ENCODE measurements at regions not wholly inside any gene's neighbourhood (a gene's known extent, or its start where the extent isn't known, plus 50 kb on each side); places are given as distances from the start of the nearest gene placed in this dataset.

- no peaks in the 10 kb centered on the region for H3K79me2 ChIP-seq (ENCODE audit: control insufficient read depth in 1 of 2, insufficient read depth in 2 of 2, low read length in 2 of 2)
- H3K4me1 ChIP-seq (replicated peaks in 1 of 4; ENCODE audit: control insufficient read depth in 3 of 4, insufficient read depth in 4 of 4, low read length in 3 of 4) = no peaks in the 10 kb centered on the region
- no peak overlapping the region for H3K4me2 ChIP-seq (ENCODE audit: insufficient read depth in 1 of 2, low read depth in 2 of 2, low read length in 2 of 2)
- H3K56ac ChIP-seq (replicated peaks; ENCODE audit: insufficient read length, low read depth, low read length) = no peak overlapping the region
- H2AFZ ChIP-seq (ENCODE audit: low read length) = no peak overlapping the region
- no peaks in the 10 kb centered on the region for H3K23me2 ChIP-seq (ENCODE audit: low read depth, low read length)
- no peak overlapping the region for H3K18ac ChIP-seq (ENCODE audit: extremely low read depth, low read length)
- ChIA-PET POLR2A (ENCODE audit: partially characterized antibody) (no interaction called here), CTCF (ENCODE audit: partially characterized antibody) (no interaction called here)
- TF ChIP-seq ATF2 (IDR thresholded peaks at IDR 0.05; ENCODE audit: low read length) (no peak), SIRT6 (IDR thresholded peaks at IDR 0.05; ENCODE audit: low read length) (no peak), SIN3A (conservative IDR thresholded peaks at IDR 0.05 in 1 of 2, IDR thresholded peaks at IDR 0.05 in 1 of 2; ENCODE audit: low read depth in 1 of 2, low read length in 2 of 2) (no peak), NRF1 (IDR thresholded peaks at IDR 0.05; ENCODE audit: low read depth, low read length) (no peak)
- no peak overlapping the region for H4K8ac ChIP-seq (ENCODE audit: extremely low read depth, insufficient read depth, low read length)
- no peak overlapping the region for H2BK15ac ChIP-seq (ENCODE audit: low read length)
- no peak for FAIRE-seq
- no peaks in the 10 kb centered on the region for H4K20me1 ChIP-seq (replicated peaks in 1 of 2; ENCODE audit: control insufficient read depth in 1 of 2, insufficient read depth in 2 of 2, low read length in 2 of 2)
- H3K79me1 ChIP-seq (ENCODE audit: low read depth, low read length) = no peaks in the 10 kb centered on the region
- DNase-seq (ENCODE audit: low read depth in 1 of 2, low spot score in 2 of 2) = no peak
- no peaks in the 10 kb centered on the region for H3K36me3 ChIP-seq (ENCODE audit: control insufficient read depth in 2 of 4, insufficient read depth in 4 of 4, low read length in 3 of 4)
- no peak overlapping the region for H3K27ac ChIP-seq (ENCODE audit: low read depth, low read length)
- no peak overlapping the region for H4K5ac ChIP-seq (ENCODE audit: insufficient read length, low read depth, low read length)
- H2AK5ac ChIP-seq (ENCODE audit: low read depth, low read length) = no peak overlapping the region
- H3K4ac ChIP-seq (replicated peaks; ENCODE audit: insufficient read length, low read depth, low read length) = no peak overlapping the region
- H2BK120ac ChIP-seq (replicated peaks; ENCODE audit: low read depth, low read length) = no peak overlapping the region
- no peak overlapping the region for H3K14ac ChIP-seq (ENCODE audit: insufficient read length)
- H3K9ac ChIP-seq (replicated peaks in 1 of 4; ENCODE audit: extremely low read depth in 1 of 4, low read depth in 3 of 4, low read length in 3 of 4) = no peak overlapping the region
- no peak overlapping the region for H4K91ac ChIP-seq (replicated peaks; ENCODE audit: insufficient read length, low read length)
- no peak overlapping the region for H2BK5ac ChIP-seq (ENCODE audit: low read depth, low read length)
- no peak overlapping the region for H3K23ac ChIP-seq (ENCODE audit: insufficient read length)
- H2BK20ac ChIP-seq (ENCODE audit: low read length) = no peak overlapping the region
- no peak overlapping the region for H2BK12ac ChIP-seq (ENCODE audit: low read depth, low read length)
- 85% methylated on average over 3 of the region's 3 CpGs; no CpG with 5 or more reads in 1 of the 2 experiments for WGBS, 2 experiments (ENCODE audit: extremely low coverage in 1 of 2, insufficient coverage in 1 of 2, insufficient read length in 1 of 2, insufficient replicate concordance in 2 of 2, low coverage in 1 of 2, low lambda C conversion rate in 2 of 2, missing lambda C conversion rate in 1 of 2)
- H3K27me3 ChIP-seq (replicated peaks in 1 of 4; ENCODE audit: control insufficient read depth in 3 of 4, extremely low read depth in 1 of 4, insufficient read depth in 3 of 4, low read length in 3 of 4) = no peaks in the 10 kb centered on the region
- no peaks in the 10 kb centered on the region for H3K9me3 ChIP-seq (ENCODE audit: insufficient read depth in 2 of 2, low read depth in 1 of 2, low read length in 1 of 2)
- H3K4me3 ChIP-seq (ENCODE audit: extremely low read depth in 1 of 4, insufficient read depth in 2 of 4, low read depth in 3 of 4, low read length in 4 of 4) = no peak overlapping the region
Measured at GRCh38 chr1:218701131-218701530, 356.0 kb downstream of the TGFB2 start.
